ENCODE measurements at regions not wholly inside any gene's neighbourhood (a gene's known extent, or its start where the extent isn't known, plus 50 kb on each side); places are given as distances from the start of the nearest gene placed in this dataset.

DNA sequence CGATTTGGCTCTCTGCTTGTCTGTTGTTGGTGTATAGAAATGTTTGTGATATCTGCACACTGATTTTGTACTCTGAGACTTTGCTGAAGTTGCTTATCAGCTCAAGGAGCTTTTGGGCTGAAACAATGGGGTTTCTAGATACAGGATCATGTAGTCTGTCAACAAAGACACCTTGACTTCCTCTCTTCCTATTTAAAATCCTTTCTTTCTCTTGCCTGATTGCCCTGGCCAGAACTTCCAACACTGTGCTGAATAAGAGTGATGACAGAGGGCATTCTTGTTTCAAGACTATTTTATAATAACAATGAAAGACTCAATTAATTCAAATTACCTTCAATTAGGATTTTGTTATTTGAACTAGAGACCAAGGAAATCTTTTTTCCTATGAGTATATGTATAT, 692.5 kb downstream of the PRR16 start:
- intact Hi-C loops (cut with DNase I), result no loop called here
- Histone ChIP-seq H3K27me3 (no peaks in the 10 kb centered on the region), H3K4me3 (replicated peaks in 1 of 3) (no peak overlapping the region), H3K27ac (no peak overlapping the region), H3K4me1 (no peaks in the 10 kb centered on the region), H3K36me3 (no peaks in the 10 kb centered on the region), H3K9me3 (no peaks in the 10 kb centered on the region)
- no peak for DNase-seq
- TF ChIP-seq, protein P1, sequence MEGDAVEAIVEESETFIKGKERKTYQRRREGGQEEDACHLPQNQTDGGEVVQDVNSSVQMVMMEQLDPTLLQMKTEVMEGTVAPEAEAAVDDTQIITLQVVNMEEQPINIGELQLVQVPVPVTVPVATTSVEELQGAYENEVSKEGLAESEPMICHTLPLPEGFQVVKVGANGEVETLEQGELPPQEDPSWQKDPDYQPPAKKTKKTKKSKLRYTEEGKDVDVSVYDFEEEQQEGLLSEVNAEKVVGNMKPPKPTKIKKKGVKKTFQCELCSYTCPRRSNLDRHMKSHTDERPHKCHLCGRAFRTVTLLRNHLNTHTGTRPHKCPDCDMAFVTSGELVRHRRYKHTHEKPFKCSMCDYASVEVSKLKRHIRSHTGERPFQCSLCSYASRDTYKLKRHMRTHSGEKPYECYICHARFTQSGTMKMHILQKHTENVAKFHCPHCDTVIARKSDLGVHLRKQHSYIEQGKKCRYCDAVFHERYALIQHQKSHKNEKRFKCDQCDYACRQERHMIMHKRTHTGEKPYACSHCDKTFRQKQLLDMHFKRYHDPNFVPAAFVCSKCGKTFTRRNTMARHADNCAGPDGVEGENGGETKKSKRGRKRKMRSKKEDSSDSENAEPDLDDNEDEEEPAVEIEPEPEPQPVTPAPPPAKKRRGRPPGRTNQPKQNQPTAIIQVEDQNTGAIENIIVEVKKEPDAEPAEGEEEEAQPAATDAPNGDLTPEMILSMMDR (IDR thresholded peaks at IDR 0.05), result no peak
- no peak for TF ChIP-seq POLR2A (IDR thresholded peaks at IDR 0.05)
- 86 to 92% methylated on average over 1 of the region's 1 CpG for WGBS, 2 donors

DNA sequence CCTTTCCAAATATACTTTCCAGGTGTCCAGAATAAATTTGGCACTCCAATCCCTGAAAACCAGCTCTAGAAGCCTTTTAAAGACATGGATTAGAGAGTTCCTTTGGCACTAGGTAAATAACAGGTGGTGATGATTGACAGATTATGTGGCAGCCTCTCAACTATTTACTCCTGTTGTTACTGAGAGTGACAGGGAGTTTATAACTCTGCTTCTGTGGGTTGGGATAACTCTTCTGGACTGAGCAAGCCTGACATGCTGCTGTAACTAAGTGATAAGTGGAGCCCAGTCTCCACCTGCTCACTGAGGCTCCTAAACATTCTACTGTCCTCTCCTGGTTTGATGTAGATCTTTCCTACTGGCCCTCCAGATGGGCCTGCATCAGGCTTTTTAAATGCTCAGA, 693.2 kb upstream of the FTMT start:
- H3K36me3 ChIP-seq, result no peaks in the 10 kb centered on the region
- H3K27ac ChIP-seq, result no peak overlapping the region
- no peaks in the 10 kb centered on the region for H3K9me3 ChIP-seq
- no peaks in the 10 kb centered on the region for H3K4me1 ChIP-seq
- no peak for TF ChIP-seq POLR2A (IDR thresholded peaks at IDR 0.05)
- TF ChIP-seq, protein P1 (IDR thresholded peaks at IDR 0.05), result no peak
- DNase-seq, result no peak
- intact Hi-C loops (cut with DNase I), result no loop called here
- no peak overlapping the region for H3K4me3 ChIP-seq (replicated peaks in 1 of 3)
- no peaks in the 10 kb centered on the region for H3K27me3 ChIP-seq

DNA sequence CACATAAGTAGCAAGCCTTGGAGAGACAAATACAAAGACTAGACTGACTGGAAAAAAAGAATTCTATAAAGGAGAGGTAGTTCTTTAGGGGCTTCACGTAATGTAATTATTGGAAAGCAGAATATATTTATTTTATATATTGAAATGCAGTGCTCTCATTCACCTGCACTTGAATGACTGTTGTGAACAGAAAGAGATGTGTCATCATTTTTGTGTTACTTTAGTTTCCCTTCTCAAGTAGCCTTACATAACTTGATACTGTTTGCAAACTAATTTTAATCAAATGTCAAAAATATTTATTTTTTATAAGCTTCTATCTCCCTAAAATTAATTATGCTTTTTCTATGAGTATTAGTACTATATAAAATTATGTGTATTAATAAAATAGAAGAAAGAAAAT, 691.1 kb upstream of the FTMT start:
- H3K27ac ChIP-seq, result no peak overlapping the region
- no peaks in the 10 kb centered on the region for H3K36me3 ChIP-seq
- no peak for DNase-seq
- intact Hi-C loops (cut with DNase I), result no loop called here
- no peak for TF ChIP-seq POLR2A (IDR thresholded peaks at IDR 0.05)
- TF ChIP-seq, protein P1 (IDR thresholded peaks at IDR 0.05), result no peak
- no peak overlapping the region for H3K4me3 ChIP-seq (replicated peaks in 1 of 3)
- no peaks in the 10 kb centered on the region for H3K27me3 ChIP-seq
- H3K4me1 ChIP-seq, result no peaks in the 10 kb centered on the region
- 80 to 85% methylated on average over 1 of the region's 1 CpG for WGBS, 2 donors
- H3K9me3 ChIP-seq, result no peaks in the 10 kb centered on the region

DNA sequence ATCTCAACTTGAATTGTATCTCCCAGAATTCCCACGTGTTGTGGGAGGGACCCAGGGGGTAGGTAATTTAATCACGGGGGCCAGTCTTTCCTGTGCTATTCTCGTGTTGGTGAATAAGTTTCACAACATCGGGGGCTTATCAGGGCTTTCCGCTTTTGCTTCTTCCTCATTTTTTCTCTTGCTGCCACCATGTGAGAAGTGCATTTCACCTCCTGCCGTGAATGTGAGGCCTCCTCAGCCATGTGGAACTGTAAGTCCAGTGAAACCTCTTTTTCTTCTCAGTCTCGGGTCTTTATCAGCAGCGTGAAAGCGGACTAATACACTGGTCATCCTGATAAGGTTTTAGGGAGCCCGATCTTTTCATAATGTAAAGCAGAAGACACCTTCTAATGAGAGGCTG, 687.0 kb upstream of the FTMT start:
- Histone ChIP-seq H3K4me1 (no peaks in the 10 kb centered on the region), H3K9me3 (no peaks in the 10 kb centered on the region), H3K4me3 (replicated peaks in 1 of 3) (no peak overlapping the region), H3K27ac (no peak overlapping the region), H3K27me3 (no peaks in the 10 kb centered on the region), H3K36me3 (no peaks in the 10 kb centered on the region)
- DNase-seq, result no peak
- WGBS, 2 donors, result 74 to 76% methylated on average over 10 of the region's 10 CpGs
- no peak for TF ChIP-seq POLR2A (IDR thresholded peaks at IDR 0.05)
- TF ChIP-seq, protein P1 (IDR thresholded peaks at IDR 0.05), result no peak
- intact Hi-C loops (cut with DNase I), result no loop called here

DNA sequence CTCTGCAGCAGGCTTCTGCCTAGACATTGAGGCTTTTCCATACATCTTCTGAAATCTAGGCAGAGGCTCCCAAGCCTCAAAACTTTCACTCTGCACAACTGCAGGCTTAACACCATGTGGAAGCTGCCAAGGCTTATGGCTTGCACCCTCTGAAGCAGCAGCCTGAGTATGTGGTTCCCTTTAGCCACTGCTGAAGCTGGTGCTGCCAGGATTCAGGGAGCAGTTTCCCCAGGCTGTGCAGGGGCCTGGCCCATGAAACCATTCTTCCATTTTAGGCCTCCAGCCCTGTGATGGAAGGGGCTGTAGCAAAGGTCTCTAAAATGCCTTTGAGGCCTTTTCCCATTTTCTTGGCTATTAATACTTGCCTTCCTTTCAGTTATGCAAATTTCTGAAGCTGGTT, 680.3 kb upstream of the FTMT start:
- no peaks in the 10 kb centered on the region for H3K27me3 ChIP-seq
- no peaks in the 10 kb centered on the region for H3K9me3 ChIP-seq
- no peaks in the 10 kb centered on the region for H3K36me3 ChIP-seq
- H3K4me1 ChIP-seq, result no peaks in the 10 kb centered on the region
- H3K4me3 ChIP-seq (replicated peaks in 1 of 3), result no peak overlapping the region
- no peak overlapping the region for H3K27ac ChIP-seq
- no peak for DNase-seq
- TF ChIP-seq, protein P1 (IDR thresholded peaks at IDR 0.05), result no peak
- no peak for TF ChIP-seq POLR2A (IDR thresholded peaks at IDR 0.05)
- intact Hi-C loops (cut with DNase I), result no loop called here

Data from thyroid gland (tissue), 4 donors.